Endodermal cell (in vitro differentiated cells): ENCODE measurements at regions not wholly inside any gene's neighbourhood (a gene's known extent, or its start where the extent isn't known, plus 50 kb on each side); places are given as distances from the start of the nearest gene placed in this dataset.
"Not testable (repeated sequence)": the region's sequence is repeated elsewhere in the genome, so short reads cannot be mapped to it uniquely, and the experiment has no call there.

Experiments used
- DNase-seq: peaks from one replicate; pipeline ENCODE4 v3.0.0-alpha.2; 2017
- H3K27ac ChIP-seq: 2 replicates; pipeline ENCODE4 v1.5.1; 2013; ENCODE audit warnings: mild to moderate bottlenecking, low read depth, low read length, moderate library complexity
- H3K27me3 ChIP-seq: 2 replicates; pipeline ENCODE4 v1.6.1; 2013; ENCODE audit warnings: mild to moderate bottlenecking, low read length, moderate library complexity; ENCODE audit not compliant: insufficient read depth, control insufficient read depth, poor library complexity, severe bottlenecking
- H3K36me3 ChIP-seq: 2 replicates; pipeline ENCODE4 v1.7.0; 2013; ENCODE audit warnings: mild to moderate bottlenecking, low read length, moderate library complexity; ENCODE audit not compliant: control insufficient read depth, insufficient read depth
- H3K4me1 ChIP-seq: one replicate; pipeline ENCODE4 v1.7.0; 2013; ENCODE audit warnings: low read length; ENCODE audit not compliant: control insufficient read depth, insufficient read depth
- H3K4me3 ChIP-seq: 2 replicates; pipeline ENCODE4 v1.5.1; 2013; ENCODE audit warnings: mild to moderate bottlenecking, low read length, moderate library complexity
- H3K9ac ChIP-seq: 2 replicates; pipeline ENCODE4 v1.6.1; 2013; ENCODE audit warnings: mild to moderate bottlenecking, low read length, moderate library complexity; ENCODE audit not compliant: poor library complexity, severe bottlenecking; ENCODE audit errors: extremely low read depth
- H3K9me3 ChIP-seq: 2 replicates; pipeline ENCODE4 v1.6.1; 2013; ENCODE audit warnings: mild to moderate bottlenecking, low read length, moderate library complexity; ENCODE audit not compliant: control insufficient read depth
- H3K27ac Mint-ChIP-seq: 2 replicates; pipeline ENCODE4 v1.8.0; 2020; ENCODE audit warnings: mixed read lengths
- H3K27me3 Mint-ChIP-seq: 2 replicates; pipeline ENCODE4 v1.8.0; 2021; ENCODE audit warnings: mild to moderate bottlenecking, mixed read lengths; ENCODE audit not compliant: insufficient read depth
- H3K36me3 Mint-ChIP-seq: 2 replicates; pipeline ENCODE4 v1.8.0; 2020; ENCODE audit warnings: low read depth, mixed read lengths
- H3K4me1 Mint-ChIP-seq: 2 replicates; pipeline ENCODE4 v1.8.0; 2020; ENCODE audit warnings: mixed read lengths
- H3K4me3 Mint-ChIP-seq: 2 replicates; pipeline ENCODE4 v1.8.0; 2020; ENCODE audit warnings: mild to moderate bottlenecking, moderate library complexity, mixed read lengths
- H3K9me3 Mint-ChIP-seq: 2 replicates; pipeline ENCODE4 v1.8.0; 2020; ENCODE audit warnings: mild to moderate bottlenecking, mixed read lengths
- CTCF ChIP-seq: fragments of 200-600 bp; sonication (generic); conservative IDR thresholded peaks from 2 replicates; pipeline ENCODE4 v1.5.0; 2021; ENCODE audit warnings: antibody characterized with exemption, mild to moderate bottlenecking
- WGBS, 2 experiments: methylation state at CpG; one replicate each; pipeline versions ENCODE4 v1.1.5 to v1.1.7; 2013; ENCODE audit warnings: missing lambda C conversion rate in 2 of 2, mixed read lengths in 1 of 2; ENCODE audit not compliant: insufficient coverage in 1 of 2, insufficient read length in 1 of 2; 5-methylcytosine and 5-hydroxymethylcytosine counted together

GRCh38 chr10:28769091-28769604, 91.8 kb downstream of the BAMBI start:
- H3K4me1 ChIP-seq = no peaks in the 10 kb centered on the region
- H3K27ac ChIP-seq = no peak overlapping the region
- DNase-seq = no peak
- no peak overlapping the region for H3K4me3 ChIP-seq
- H3K9me3 Mint-ChIP-seq = peaks cover 20% of the 10 kb centered on the region
- no peak overlapping the region for H3K4me3 Mint-ChIP-seq
- peaks cover 5% of the 10 kb centered on the region for H3K9me3 ChIP-seq
- peaks cover 8% of the 10 kb centered on the region for H3K4me1 Mint-ChIP-seq
- no peak overlapping the region for H3K9ac ChIP-seq
- H3K27me3 ChIP-seq = peaks cover 15% of the 10 kb centered on the region
- H3K27ac Mint-ChIP-seq = no peak overlapping the region
- H3K27me3 Mint-ChIP-seq = peaks cover 29% of the 10 kb centered on the region
- H3K36me3 Mint-ChIP-seq = peaks cover 5% of the 10 kb centered on the region
- no peaks in the 10 kb centered on the region for H3K36me3 ChIP-seq
- TF ChIP-seq CTCF = no peak
- 96 to 97% methylated on average over 4 of the region's 4 CpGs for WGBS, 2 experiments

GRCh38 chr10:28771580-28772090, 94.3 kb downstream of the BAMBI start:
- not testable (repeated sequence) for H3K9me3 ChIP-seq, H3K27ac ChIP-seq, H3K4me3 Mint-ChIP-seq, H3K36me3 ChIP-seq, H3K4me1 ChIP-seq, H3K27ac Mint-ChIP-seq, H3K9ac ChIP-seq, H3K4me3 ChIP-seq, H3K36me3 Mint-ChIP-seq, DNase-seq
- 94% methylated on average over 36 of the region's 36 CpGs; no CpG with 5 or more reads in 1 of the 2 experiments for WGBS, 2 experiments
- Mint-ChIP-seq H3K27me3 (peaks cover 34% of the 10 kb centered on the region), H3K9me3 (peaks cover 20% of the 10 kb centered on the region), H3K4me1 (peaks cover 14% of the 10 kb centered on the region)
- H3K27me3 ChIP-seq = peaks cover 31% of the 10 kb centered on the region

- H3K4me1 Mint-ChIP-seq = peaks cover 10% of the 10 kb centered on the region
- no peak overlapping the region for H3K27ac Mint-ChIP-seq
- 83 to 88% methylated on average over 3 to 4 of the region's 4 CpGs for WGBS, 2 experiments
- H3K36me3 Mint-ChIP-seq = peaks cover 5% of the 10 kb centered on the region
- no peak overlapping the region for H3K27ac ChIP-seq
- H3K27me3 ChIP-seq = peaks cover 42% of the 10 kb centered on the region
- peak; percentile 60 for DNase-seq
- no peak overlapping the region for H3K4me3 Mint-ChIP-seq
- no peak for TF ChIP-seq CTCF
- no peaks in the 10 kb centered on the region for H3K36me3 ChIP-seq
- peaks cover 5% of the 10 kb centered on the region for H3K9me3 ChIP-seq
- no peak overlapping the region for H3K4me3 ChIP-seq
- H3K27me3 Mint-ChIP-seq = peaks cover 52% of the 10 kb centered on the region
- peaks cover 20% of the 10 kb centered on the region for H3K9me3 Mint-ChIP-seq
- H3K9ac ChIP-seq = no peak overlapping the region
- H3K4me1 ChIP-seq = no peaks in the 10 kb centered on the region
Observed at GRCh38 chr10:28774051-28774995, 97.0 kb downstream of the BAMBI start.
